ENCODE measurements at regions not wholly inside any gene's neighbourhood (a gene's known extent, or its start where the extent isn't known, plus 50 kb on each side); places are given as distances from the start of the nearest gene placed in this dataset.

DNA sequence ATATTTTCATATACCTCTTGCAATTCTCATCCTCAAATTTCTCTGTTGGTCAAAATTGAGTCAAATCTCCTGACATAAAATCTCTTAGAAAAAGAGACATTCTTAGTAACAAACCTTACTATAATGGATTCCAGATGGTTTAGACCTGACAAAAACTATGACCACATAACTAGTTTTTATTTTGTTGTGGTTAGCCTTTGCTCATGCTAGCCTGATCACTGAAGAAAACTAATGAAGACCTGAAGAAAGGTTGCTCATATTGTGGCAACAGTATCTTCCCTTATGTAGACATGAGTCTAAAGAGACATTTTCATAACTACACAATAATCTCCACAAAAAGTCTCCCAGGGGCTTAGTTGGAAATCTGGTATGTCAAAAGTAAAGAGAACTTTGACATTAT is 274.1 kb upstream of the TMEM161B start:
- Histone ChIP-seq H3K9ac (ENCODE audit: low read depth, low read length) (no peak overlapping the region), H3K27ac (ENCODE audit: low read depth, low read length) (no peak overlapping the region), H3K4me1 (ENCODE audit: control insufficient read depth, insufficient read depth, low read length) (peaks cover 20% of the 10 kb centered on the region), H3K36me3 (ENCODE audit: control insufficient read depth, insufficient read depth, low read length) (no peaks in the 10 kb centered on the region), H3K9me3 (ENCODE audit: control insufficient read depth, insufficient read depth, low read length) (no peaks in the 10 kb centered on the region), H3K4me3 (ENCODE audit: low read depth, low read length) (no peak overlapping the region), H3K27me3 (ENCODE audit: control insufficient read depth, insufficient read depth, low read length) (no peaks in the 10 kb centered on the region)

- Histone ChIP-seq H3K4me3 (ENCODE audit: low read depth, low read length) (no peak overlapping the region), H3K27me3 (ENCODE audit: control insufficient read depth, insufficient read depth, low read length) (no peaks in the 10 kb centered on the region), H3K9me3 (ENCODE audit: control insufficient read depth, insufficient read depth, low read length) (no peaks in the 10 kb centered on the region), H3K9ac (ENCODE audit: low read depth, low read length) (no peak overlapping the region), H3K36me3 (ENCODE audit: control insufficient read depth, insufficient read depth, low read length) (no peaks in the 10 kb centered on the region), H3K27ac (ENCODE audit: low read depth, low read length) (no peak overlapping the region), H3K4me1 (ENCODE audit: control insufficient read depth, insufficient read depth, low read length) (peaks cover 20% of the 10 kb centered on the region)
Observed at GRCh38 chr5:88540471-88541115, 271.9 kb upstream of the TMEM161B start.

DNA sequence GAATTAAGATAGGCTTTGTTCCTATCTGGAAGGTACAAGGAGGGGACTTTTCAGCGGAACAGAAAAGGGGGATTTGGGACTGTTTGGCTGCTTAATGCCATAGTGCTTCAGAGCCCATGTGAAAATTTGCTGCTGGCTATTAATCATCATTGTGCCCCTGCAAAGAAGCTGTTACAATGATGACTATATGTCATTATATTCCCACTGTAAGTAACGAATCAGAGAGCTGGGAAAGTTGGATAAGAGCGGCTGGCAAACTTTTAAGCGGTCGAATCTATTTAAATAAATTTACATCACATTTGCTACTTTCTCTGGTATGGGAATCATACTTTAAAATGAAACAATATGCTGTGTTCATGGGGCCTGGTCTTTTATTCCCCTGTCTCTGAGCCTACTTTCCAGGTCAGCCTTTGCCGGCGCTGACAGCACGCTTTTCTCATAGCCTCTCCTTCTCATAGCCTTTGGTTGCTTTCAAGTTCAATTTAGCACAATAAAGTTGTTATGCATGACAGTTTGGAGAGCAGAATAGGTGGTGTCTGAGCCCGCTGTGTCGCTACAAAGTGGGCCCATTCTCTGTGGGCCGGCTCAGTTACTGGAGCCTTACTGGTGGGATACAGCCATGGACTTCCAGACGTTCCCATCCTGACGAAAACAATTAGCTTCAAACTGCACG is 271.2 kb upstream of the TMEM161B start:
- Histone ChIP-seq H3K9ac (ENCODE audit: low read depth, low read length) (no peak overlapping the region), H3K27ac (ENCODE audit: low read depth, low read length) (no peak overlapping the region), H3K27me3 (ENCODE audit: control insufficient read depth, insufficient read depth, low read length) (no peaks in the 10 kb centered on the region), H3K36me3 (ENCODE audit: control insufficient read depth, insufficient read depth, low read length) (no peaks in the 10 kb centered on the region), H3K9me3 (ENCODE audit: control insufficient read depth, insufficient read depth, low read length) (no peaks in the 10 kb centered on the region), H3K4me1 (ENCODE audit: control insufficient read depth, insufficient read depth, low read length) (peaks cover 20% of the 10 kb centered on the region), H3K4me3 (ENCODE audit: low read depth, low read length) (no peak overlapping the region)

- Histone ChIP-seq H3K9me3 (ENCODE audit: control insufficient read depth, insufficient read depth, low read length) (no peaks in the 10 kb centered on the region), H3K9ac (ENCODE audit: low read depth, low read length) (no peak overlapping the region), H3K27me3 (ENCODE audit: control insufficient read depth, insufficient read depth, low read length) (no peaks in the 10 kb centered on the region), H3K27ac (ENCODE audit: low read depth, low read length) (no peak overlapping the region), H3K4me3 (ENCODE audit: low read depth, low read length) (no peak overlapping the region), H3K36me3 (ENCODE audit: control insufficient read depth, insufficient read depth, low read length) (no peaks in the 10 kb centered on the region), H3K4me1 (ENCODE audit: control insufficient read depth, insufficient read depth, low read length) (peaks cover 20% of the 10 kb centered on the region)
Observed at GRCh38 chr5:88539026-88539425, 270.4 kb upstream of the TMEM161B start.

- H3K27me3 ChIP-seq (ENCODE audit: control insufficient read depth, insufficient read depth, low read length) = no peaks in the 10 kb centered on the region
- no peak overlapping the region for H3K27ac ChIP-seq (ENCODE audit: low read depth, low read length)
- no peak overlapping the region for H3K4me3 ChIP-seq (ENCODE audit: low read depth, low read length)
- H3K9me3 ChIP-seq (ENCODE audit: control insufficient read depth, insufficient read depth, low read length) = no peaks in the 10 kb centered on the region
- H3K4me1 ChIP-seq (ENCODE audit: control insufficient read depth, insufficient read depth, low read length) = peaks cover 20% of the 10 kb centered on the region
- H3K36me3 ChIP-seq (ENCODE audit: control insufficient read depth, insufficient read depth, low read length) = no peaks in the 10 kb centered on the region
- H3K9ac ChIP-seq (ENCODE audit: low read depth, low read length) = no peak overlapping the region
Observed at GRCh38 chr5:88536146-88536545, 267.5 kb upstream of the TMEM161B start.

- no peaks in the 10 kb centered on the region for H3K9me3 ChIP-seq (ENCODE audit: control insufficient read depth, insufficient read depth, low read length)
- no peaks in the 10 kb centered on the region for H3K36me3 ChIP-seq (ENCODE audit: control insufficient read depth, insufficient read depth, low read length)
- no peak overlapping the region for H3K27ac ChIP-seq (ENCODE audit: low read depth, low read length)
- no peak overlapping the region for H3K4me3 ChIP-seq (ENCODE audit: low read depth, low read length)
- H3K9ac ChIP-seq (ENCODE audit: low read depth, low read length) = no peak overlapping the region
- no peaks in the 10 kb centered on the region for H3K27me3 ChIP-seq (ENCODE audit: control insufficient read depth, insufficient read depth, low read length)
- no peaks in the 10 kb centered on the region for H3K4me1 ChIP-seq (ENCODE audit: control insufficient read depth, insufficient read depth, low read length)
Observed at GRCh38 chr5:88524941-88525340, 256.3 kb upstream of the TMEM161B start.

- Histone ChIP-seq H3K4me3 (ENCODE audit: low read depth, low read length) (no peak overlapping the region), H3K27ac (ENCODE audit: low read depth, low read length) (no peak overlapping the region)
Observed at GRCh38 chr5:88519066-88519465, 250.4 kb upstream of the TMEM161B start.

DNA sequence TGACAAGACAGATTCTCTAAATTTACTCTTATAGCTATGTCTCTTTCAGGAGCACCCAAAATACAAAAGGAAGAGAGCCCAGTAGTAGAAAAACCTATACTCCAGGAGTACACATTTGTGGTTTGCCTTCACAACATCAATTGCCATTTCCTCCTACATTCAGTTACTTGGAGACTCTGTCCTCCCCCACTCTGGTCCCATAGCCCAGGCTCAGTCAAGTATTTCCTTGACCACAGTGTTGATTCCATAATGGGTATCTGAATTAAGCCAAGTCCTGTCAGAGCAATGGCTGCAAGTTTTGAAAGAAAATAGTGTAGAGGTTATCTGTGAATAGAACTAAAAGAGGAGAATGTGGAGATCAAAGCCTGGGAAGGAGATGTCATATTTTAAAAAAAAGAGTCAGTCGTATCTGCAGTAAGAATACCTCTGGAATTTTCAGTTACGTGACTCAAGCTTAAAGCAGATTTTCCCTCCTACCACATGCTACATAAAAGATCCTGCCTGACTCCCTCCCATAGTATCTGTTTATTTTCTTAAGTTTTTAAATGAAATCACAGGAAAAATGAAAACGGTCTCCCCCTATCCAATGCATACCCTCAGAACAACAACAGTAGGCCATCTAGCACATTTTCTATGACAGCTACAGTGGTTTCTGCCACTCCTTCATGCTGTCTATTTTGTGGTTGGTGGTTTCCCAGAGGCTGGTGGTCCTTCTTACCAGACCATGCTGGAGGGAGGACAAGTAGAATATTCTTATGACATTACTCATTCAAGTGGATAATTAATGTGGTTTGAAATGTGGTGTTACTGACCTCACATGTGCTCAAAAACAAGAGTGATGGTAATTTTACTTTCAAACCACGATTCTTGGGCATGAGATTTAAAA is 249.7 kb upstream of the TMEM161B start:
- H3K27me3 ChIP-seq (ENCODE audit: control insufficient read depth, insufficient read depth, low read length) = no peaks in the 10 kb centered on the region
- H3K27ac ChIP-seq (ENCODE audit: low read depth, low read length) = no peak overlapping the region
- H3K9ac ChIP-seq (ENCODE audit: low read depth, low read length) = no peak overlapping the region
- no peaks in the 10 kb centered on the region for H3K9me3 ChIP-seq (ENCODE audit: control insufficient read depth, insufficient read depth, low read length)
- no peak overlapping the region for H3K4me3 ChIP-seq (ENCODE audit: low read depth, low read length)
- H3K4me1 ChIP-seq (ENCODE audit: control insufficient read depth, insufficient read depth, low read length) = no peaks in the 10 kb centered on the region
- no peaks in the 10 kb centered on the region for H3K36me3 ChIP-seq (ENCODE audit: control insufficient read depth, insufficient read depth, low read length)

More at GRCh38 chr5:88519066-88519465, 250.4 kb upstream of the TMEM161B start:
- H3K27me3 ChIP-seq (ENCODE audit: control insufficient read depth, insufficient read depth, low read length) = no peaks in the 10 kb centered on the region
- no peaks in the 10 kb centered on the region for H3K36me3 ChIP-seq (ENCODE audit: control insufficient read depth, insufficient read depth, low read length)
- no peak overlapping the region for H3K9ac ChIP-seq (ENCODE audit: low read depth, low read length)
- no peaks in the 10 kb centered on the region for H3K4me1 ChIP-seq (ENCODE audit: control insufficient read depth, insufficient read depth, low read length)
- no peaks in the 10 kb centered on the region for H3K9me3 ChIP-seq (ENCODE audit: control insufficient read depth, insufficient read depth, low read length)

DNA sequence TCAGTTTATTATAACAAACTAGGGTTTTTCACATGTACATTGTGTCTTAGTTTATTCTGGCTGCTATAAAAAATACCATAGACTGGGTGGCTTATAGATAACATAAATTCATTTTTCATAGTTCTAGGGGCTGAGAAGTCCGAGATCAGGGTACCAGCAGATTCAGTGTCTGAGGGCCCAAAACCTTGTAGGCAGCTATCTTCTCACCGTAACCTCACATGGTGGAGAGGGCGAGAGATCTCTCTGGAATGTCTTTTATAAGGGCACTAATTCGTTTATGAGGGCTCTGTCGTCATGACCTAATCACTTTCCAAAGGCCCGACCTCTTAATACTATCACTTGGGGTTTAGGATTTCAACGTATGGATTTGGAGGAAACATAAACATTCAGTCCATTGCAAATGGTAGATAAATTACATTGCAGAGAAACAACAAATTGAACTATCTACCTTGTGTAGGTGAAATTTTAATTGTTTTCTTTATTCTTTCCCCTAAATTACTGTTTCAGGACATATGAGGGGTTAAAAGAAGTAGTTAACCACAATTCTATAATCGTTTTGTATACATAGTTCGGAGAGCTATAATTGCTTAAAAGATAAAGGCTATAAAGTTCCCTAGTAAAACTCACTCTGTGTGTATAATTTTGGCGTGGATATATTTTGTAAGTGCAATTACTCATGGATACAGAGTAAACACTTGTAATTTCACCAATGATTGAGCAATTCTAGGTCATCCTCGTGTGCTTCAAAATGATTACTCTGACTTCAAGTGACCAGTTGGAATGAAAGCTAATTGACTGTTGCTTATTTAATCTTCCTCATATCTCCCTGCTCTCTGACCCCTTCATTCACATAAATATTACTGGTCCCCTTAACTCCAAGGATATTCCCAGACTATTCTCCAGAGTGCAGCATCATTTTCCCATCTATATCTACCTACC is 247.5 kb upstream of the TMEM161B start:
- Histone ChIP-seq H3K27me3 (ENCODE audit: control insufficient read depth, insufficient read depth, low read length) (no peaks in the 10 kb centered on the region), H3K36me3 (ENCODE audit: control insufficient read depth, insufficient read depth, low read length) (no peaks in the 10 kb centered on the region), H3K4me1 (ENCODE audit: control insufficient read depth, insufficient read depth, low read length) (no peaks in the 10 kb centered on the region), H3K4me3 (ENCODE audit: low read depth, low read length) (no peak overlapping the region), H3K9me3 (ENCODE audit: control insufficient read depth, insufficient read depth, low read length) (no peaks in the 10 kb centered on the region), H3K27ac (ENCODE audit: low read depth, low read length) (no peak overlapping the region), H3K9ac (ENCODE audit: low read depth, low read length) (no peak overlapping the region)

DNA sequence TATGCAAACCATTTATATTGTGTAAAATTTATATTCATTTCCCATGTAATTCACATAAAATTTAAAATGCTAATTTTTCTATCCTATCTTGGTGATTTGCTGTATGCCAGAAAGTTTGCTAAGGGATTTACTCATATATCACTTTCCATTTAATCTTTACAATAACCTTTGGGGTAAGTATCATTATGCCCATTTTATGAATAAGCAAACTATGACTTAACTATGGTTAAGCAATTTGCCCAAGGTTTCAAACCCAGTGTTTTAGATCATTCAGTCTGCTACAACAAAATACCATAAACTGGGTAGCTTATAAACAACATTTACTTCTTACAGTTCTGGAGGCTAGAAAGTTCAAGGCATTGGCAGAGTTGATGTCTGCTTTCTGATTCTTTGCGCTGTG is 246.4 kb upstream of the TMEM161B start:
- no peak overlapping the region for H3K27ac ChIP-seq (ENCODE audit: low read depth, low read length)

More for the DNA sequence above, 246.4 kb upstream of the TMEM161B start:
- Histone ChIP-seq H3K36me3 (ENCODE audit: control insufficient read depth, insufficient read depth, low read length) (no peaks in the 10 kb centered on the region), H3K27me3 (ENCODE audit: control insufficient read depth, insufficient read depth, low read length) (no peaks in the 10 kb centered on the region), H3K4me1 (ENCODE audit: control insufficient read depth, insufficient read depth, low read length) (no peaks in the 10 kb centered on the region), H3K4me3 (ENCODE audit: low read depth, low read length) (no peak overlapping the region), H3K9me3 (ENCODE audit: control insufficient read depth, insufficient read depth, low read length) (no peaks in the 10 kb centered on the region), H3K9ac (ENCODE audit: low read depth, low read length) (no peak overlapping the region)

Measured in HUES48 (cell line).